Upper lobe of left lung (tissue), 6 donors: ENCODE measurements at regions not wholly inside any gene's neighbourhood (a gene's known extent, or its start where the extent isn't known, plus 50 kb on each side); places are given as distances from the start of the nearest gene placed in this dataset.

Experiments
- ATAC-seq, 2 donors: fragments of 200-7000 bp; cut with Tn5 transposase; one replicate each; pipeline ENCODE4 v1.9.1; 2022; ENCODE audit warnings: mild to moderate bottlenecking in 2 of 2, moderate library complexity in 2 of 2; ENCODE audit not compliant: low FRiP score in 2 of 2
- DNase-seq, 2 donors: peaks; one replicate each; pipeline ENCODE4 v3.0.0-alpha.2; 2019 to 2020
- H3K27ac ChIP-seq, 4 donors: fragments of 200-600 bp; sonication (generic); one replicate each; pipeline ENCODE4 v1.5.1; 2016 to 2019
- H3K27me3 ChIP-seq, 4 donors: fragments of 200-600 bp; sonication (generic); one replicate each; pipeline ENCODE4 v1.5.1; 2017 to 2019
- H3K36me3 ChIP-seq, 4 donors: fragments of 200-600 bp; sonication (generic); one replicate each; pipeline ENCODE4 v1.5.1; 2016 to 2019
- H3K4me1 ChIP-seq, 4 donors: fragments of 200-600 bp; sonication (generic); one replicate each; pipeline ENCODE4 v1.5.1; 2018 to 2019
- H3K4me3 ChIP-seq, 4 donors: fragments of 200-600 bp; sonication (generic); one replicate each; pipeline ENCODE4 v1.5.1; 2017 to 2019; ENCODE audit warnings: mild to moderate bottlenecking in 2 of 4, moderate library complexity in 1 of 4
- H3K9me3 ChIP-seq, 4 donors: fragments of 200-600 bp; sonication (generic); one replicate each; pipeline ENCODE4 v1.5.1; 2018 to 2019
- EP300 ChIP-seq, 4 donors: sonication (generic); formaldehyde crosslinking; IDR thresholded peaks; one replicate each; pipeline ENCODE4 v1.5.1; 2017; ENCODE audit warnings: antibody characterized with exemption in 4 of 4, control low read depth in 2 of 4
- POLR2A ChIP-seq, 4 donors: fragments of 450-650 bp; IDR thresholded peaks; one replicate each; pipeline ENCODE4 v1.5.1; 2016 to 2017; ENCODE audit warnings: antibody characterized with exemption in 4 of 4, mild to moderate bottlenecking in 2 of 4
- POLR2AphosphoS5 ChIP-seq, 2 donors: sonication (generic); formaldehyde crosslinking; IDR thresholded peaks; one replicate each; pipeline ENCODE4 v1.5.1; 2017; ENCODE audit warnings: antibody characterized with exemption in 2 of 2
- WGBS, 2 donors: methylation state at CpG; one replicate each; pipeline ENCODE4 v1.1.5; 2017 to 2018; 5-methylcytosine and 5-hydroxymethylcytosine counted together
- TF ChIP-seq, protein P1 (sequence below), 6 experiments: fragments of 450-650 bp in 4 of 6; fragments of 200-600 bp in 2 of 6; sonication (generic) in 2 of 6; IDR thresholded peaks; one replicate each; pipeline ENCODE4 v1.5.1; 2016 to 2019; ENCODE audit warnings: antibody characterized with exemption in 6 of 6
- donor health status: DM: no; HTN: no; CAD: no; lungs with moderate emphysema.
- donor health status: DM: no; HTN: yes; CAD: no; lungs with severe emphysema.

DNA sequence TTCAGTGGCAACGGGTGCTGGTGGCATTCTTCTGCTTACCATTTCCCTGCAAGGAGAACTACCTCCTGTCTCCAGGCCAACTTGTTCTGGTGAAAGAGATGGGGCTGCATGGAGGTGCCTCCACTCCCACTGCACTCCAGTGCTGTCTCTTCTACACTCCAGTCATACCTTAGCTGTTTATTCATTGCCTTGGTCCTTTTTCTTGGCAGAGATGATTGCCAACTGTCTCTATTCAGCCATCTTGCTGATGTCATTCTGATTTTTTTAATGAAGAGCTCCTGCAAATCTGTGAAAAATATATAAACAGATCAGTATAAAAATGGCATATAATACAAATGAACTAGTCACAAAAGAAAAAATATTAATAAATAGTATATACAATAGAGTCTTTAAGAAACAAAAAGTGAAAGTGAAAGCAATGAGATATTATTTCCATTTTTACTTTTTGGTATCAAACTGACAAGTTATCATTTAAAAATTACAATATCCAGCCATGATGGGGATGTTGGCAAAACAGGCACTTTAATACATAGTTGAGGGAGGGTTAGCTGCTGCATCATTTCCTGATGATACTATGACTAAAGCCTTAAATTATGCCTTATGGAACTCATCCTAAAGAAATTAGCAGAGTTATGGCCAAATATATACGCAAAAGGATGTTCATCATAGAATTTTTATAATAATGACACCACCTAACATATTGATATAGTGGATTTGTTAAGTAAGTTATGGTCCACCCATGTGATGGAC lies 109.4 kb downstream of the CARTPT start:
- 89 to 94% methylated on average over 1 to 2 of the region's 2 CpGs for WGBS, 2 donors
- H3K9me3 ChIP-seq, result peaks cover 0 to 18% (median 17%) of the 10 kb centered on the region in 4 donors
- no peaks in the 10 kb centered on the region for H3K27me3 ChIP-seq
- H3K4me1 ChIP-seq, result peaks cover 0 to 7% (median 3%) of the 10 kb centered on the region in 4 donors
- H3K4me3 ChIP-seq, result no peak overlapping the region
- DNase-seq (no peak), ATAC-seq (no peak)
- H3K36me3 ChIP-seq, result no peaks in the 10 kb centered on the region
- TF ChIP-seq POLR2AphosphoS5 (IDR thresholded peaks at IDR 0.05), result no peak
- TF ChIP-seq, protein P1, sequence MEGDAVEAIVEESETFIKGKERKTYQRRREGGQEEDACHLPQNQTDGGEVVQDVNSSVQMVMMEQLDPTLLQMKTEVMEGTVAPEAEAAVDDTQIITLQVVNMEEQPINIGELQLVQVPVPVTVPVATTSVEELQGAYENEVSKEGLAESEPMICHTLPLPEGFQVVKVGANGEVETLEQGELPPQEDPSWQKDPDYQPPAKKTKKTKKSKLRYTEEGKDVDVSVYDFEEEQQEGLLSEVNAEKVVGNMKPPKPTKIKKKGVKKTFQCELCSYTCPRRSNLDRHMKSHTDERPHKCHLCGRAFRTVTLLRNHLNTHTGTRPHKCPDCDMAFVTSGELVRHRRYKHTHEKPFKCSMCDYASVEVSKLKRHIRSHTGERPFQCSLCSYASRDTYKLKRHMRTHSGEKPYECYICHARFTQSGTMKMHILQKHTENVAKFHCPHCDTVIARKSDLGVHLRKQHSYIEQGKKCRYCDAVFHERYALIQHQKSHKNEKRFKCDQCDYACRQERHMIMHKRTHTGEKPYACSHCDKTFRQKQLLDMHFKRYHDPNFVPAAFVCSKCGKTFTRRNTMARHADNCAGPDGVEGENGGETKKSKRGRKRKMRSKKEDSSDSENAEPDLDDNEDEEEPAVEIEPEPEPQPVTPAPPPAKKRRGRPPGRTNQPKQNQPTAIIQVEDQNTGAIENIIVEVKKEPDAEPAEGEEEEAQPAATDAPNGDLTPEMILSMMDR (IDR thresholded peaks at IDR 0.05), result no peak
- no peak for TF ChIP-seq EP300 (IDR thresholded peaks at IDR 0.05)
- TF ChIP-seq POLR2A (IDR thresholded peaks at IDR 0.05), result no peak
- H3K27ac ChIP-seq, result no peak overlapping the region

DNA sequence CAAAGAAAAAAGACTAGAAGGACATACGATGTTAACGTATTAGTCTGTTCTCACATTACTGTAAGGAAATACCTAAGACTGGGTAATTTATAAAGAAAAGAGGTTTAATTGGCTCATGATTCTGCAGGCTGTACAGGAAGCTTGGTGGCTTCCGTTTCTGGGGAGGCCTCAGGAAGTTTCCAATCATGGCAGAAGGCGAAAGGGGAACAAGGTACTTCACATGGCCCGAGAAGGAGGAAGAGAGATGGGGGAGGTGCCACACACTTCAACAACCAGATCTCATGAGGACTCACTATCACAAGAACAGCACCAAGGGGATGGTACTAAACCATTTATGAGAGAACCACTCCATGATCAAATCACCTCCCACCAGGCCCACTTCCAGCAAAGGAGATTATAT lies 110.1 kb downstream of the CARTPT start:
- Histone ChIP-seq H3K36me3 (no peaks in the 10 kb centered on the region), H3K27me3 (no peaks in the 10 kb centered on the region), H3K9me3 (peaks cover 0 to 18% (median 17%) of the 10 kb centered on the region in 4 donors), H3K4me3 (no peak overlapping the region), H3K27ac (no peak overlapping the region), H3K4me1 (peaks cover 0 to 7% (median 3%) of the 10 kb centered on the region in 4 donors)
- no peak for TF ChIP-seq EP300 (IDR thresholded peaks at IDR 0.05)
- no peak for TF ChIP-seq POLR2A (IDR thresholded peaks at IDR 0.05)
- TF ChIP-seq, protein P1 (IDR thresholded peaks at IDR 0.05), result no peak
- TF ChIP-seq POLR2AphosphoS5 (IDR thresholded peaks at IDR 0.05), result no peak
- ATAC-seq (no peak), DNase-seq (no peak)
- WGBS, 2 donors, result 63 to 74% methylated on average over 5 of the region's 5 CpGs

DNA sequence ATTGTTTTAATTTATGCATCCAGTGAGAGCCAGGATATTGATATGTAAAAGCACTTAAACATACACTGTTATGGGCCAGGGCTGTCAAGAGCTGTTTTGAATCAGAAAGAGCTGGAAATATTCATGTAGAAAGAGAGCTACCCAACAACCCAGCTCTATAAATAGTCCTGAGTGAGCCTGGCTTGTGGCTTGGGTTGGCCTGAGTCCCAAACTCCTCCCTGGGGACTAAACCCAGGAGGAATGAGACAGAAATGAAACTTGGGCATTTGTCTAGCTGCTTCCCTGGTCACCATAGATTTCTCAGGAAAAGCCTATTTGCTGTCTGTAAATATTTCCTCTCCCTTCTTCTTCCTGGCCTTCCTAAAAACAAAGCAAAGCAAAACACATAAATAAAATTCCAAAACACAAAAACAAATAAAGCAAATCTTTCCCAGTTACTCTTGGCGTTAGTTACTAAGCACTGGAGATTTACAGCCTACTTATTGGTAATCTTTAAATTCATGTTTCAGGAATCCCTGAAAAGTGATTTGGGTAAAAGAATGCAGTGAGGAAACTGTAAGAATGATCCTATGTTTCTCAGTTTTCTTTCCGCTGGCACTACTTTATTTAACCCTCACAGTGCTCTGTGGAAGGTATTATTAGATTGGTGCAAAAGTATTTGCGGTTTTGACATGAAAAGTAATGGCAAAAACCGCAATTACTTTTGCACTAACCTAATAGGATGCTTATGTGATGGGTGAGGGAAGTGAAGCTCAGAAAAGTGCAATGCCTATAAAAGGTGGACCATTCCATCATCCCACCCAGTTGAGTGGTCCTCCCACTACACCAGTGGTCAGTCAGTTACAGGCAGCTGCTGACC lies 111.8 kb downstream of the CARTPT start:
- H3K36me3 ChIP-seq, result no peaks in the 10 kb centered on the region
- TF ChIP-seq EP300 (IDR thresholded peaks at IDR 0.05), result no peak
- no peak for TF ChIP-seq POLR2A (IDR thresholded peaks at IDR 0.05)
- TF ChIP-seq, protein P1 (IDR thresholded peaks at IDR 0.05), result no peak
- TF ChIP-seq POLR2AphosphoS5 (IDR thresholded peaks at IDR 0.05), result no peak
- WGBS, 2 donors, result 60 to 70% methylated on average over 4 of the region's 4 CpGs
- ATAC-seq (peak in 1 of 2 donors; percentile 55), DNase-seq (peak in 1 of 2 donors; percentile 78)
- peaks cover 0 to 7% (median 3%) of the 10 kb centered on the region in 4 donors for H3K4me1 ChIP-seq
- no peak overlapping the region for H3K4me3 ChIP-seq
- peak overlapping the region in 2 of 4 donors; percentile 30 to 42 for H3K27ac ChIP-seq
- peaks cover 0 to 15% (median 10%) of the 10 kb centered on the region in 4 donors for H3K9me3 ChIP-seq
- H3K27me3 ChIP-seq, result no peaks in the 10 kb centered on the region

DNA sequence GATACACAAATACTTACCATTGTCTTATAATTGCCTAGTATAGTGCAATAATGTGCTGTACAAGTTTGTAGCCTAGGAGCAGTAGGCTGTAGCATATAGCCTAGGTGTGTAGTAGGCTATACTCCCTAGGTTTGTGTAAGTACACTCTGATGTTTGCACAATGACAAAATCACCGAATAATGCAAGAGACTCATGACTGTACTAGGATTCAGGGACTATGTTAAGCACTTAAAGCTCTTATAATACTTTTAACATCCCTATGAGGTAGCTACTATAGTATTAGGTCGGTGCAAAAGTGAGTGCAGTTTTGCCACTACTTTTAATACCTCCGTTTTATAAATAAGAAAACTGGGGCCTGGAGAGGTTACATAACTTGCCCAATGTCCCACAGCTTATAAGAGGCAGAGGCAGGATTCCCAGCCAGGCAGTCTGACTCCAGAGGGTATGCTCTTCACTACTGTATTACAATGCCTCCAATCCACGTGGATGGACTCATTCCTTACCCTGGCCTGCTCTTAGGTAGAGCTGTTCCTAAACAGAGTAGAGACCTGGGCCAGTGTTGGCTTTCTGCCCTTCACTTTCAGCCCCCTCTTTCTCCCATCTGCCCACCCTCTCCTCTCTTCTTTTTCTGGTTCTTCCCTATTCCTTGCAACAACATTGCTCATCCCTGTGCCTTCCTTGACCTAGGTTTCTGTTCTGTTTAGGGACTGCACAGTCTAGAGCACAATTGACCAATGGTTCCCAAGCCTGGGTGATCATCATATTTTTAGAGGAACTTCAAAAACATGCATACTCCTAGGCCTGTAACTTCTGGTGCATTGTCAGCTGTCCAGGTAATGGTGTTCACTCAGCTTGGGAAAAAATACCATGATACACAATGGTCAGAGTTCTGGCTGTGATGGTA lies 114.0 kb downstream of the CARTPT start:
- Histone ChIP-seq H3K27me3 (no peaks in the 10 kb centered on the region), H3K4me3 (no peak overlapping the region), H3K27ac (no peak overlapping the region), H3K4me1 (peaks cover 0 to 7% (median 3%) of the 10 kb centered on the region in 4 donors), H3K9me3 (no peaks in the 10 kb centered on the region), H3K36me3 (no peaks in the 10 kb centered on the region)
- TF ChIP-seq, protein P1 (IDR thresholded peaks at IDR 0.05), result no peak
- TF ChIP-seq POLR2AphosphoS5 (IDR thresholded peaks at IDR 0.05), result no peak
- TF ChIP-seq POLR2A (IDR thresholded peaks at IDR 0.05), result no peak
- TF ChIP-seq EP300 (IDR thresholded peaks at IDR 0.05), result no peak
- 54 to 70% methylated on average over 4 of the region's 4 CpGs for WGBS, 2 donors
- DNase-seq (no peak), ATAC-seq (no peak)
